MM.1S (cell line): ENCODE measurements at regions not wholly inside any gene's neighbourhood (a gene's known extent, or its start where the extent isn't known, plus 50 kb on each side); places are given as distances from the start of the nearest gene placed in this dataset.
A peak's percentile ranks its signal among the peaks of the same experiment; 100 is the strongest.

Experiments
- DNase-seq: peaks from one replicate; pipeline ENCODE4 v3.0.0-alpha.2; 2015
- H2AFZ ChIP-seq: fragments of 300-600 bp; sonication (generic); 2 replicates; pipeline ENCODE4 v1.6.0; 2016; ENCODE audit warnings: antibody characterized with exemption, low read length
- H3F3A ChIP-seq: fragments of 300-600 bp; sonication (generic); 2 replicates; pipeline ENCODE4 v1.6.1; 2016; ENCODE audit warnings: mild to moderate bottlenecking, antibody characterized with exemption, low read length, moderate library complexity, mixed read lengths; ENCODE audit not compliant: insufficient read depth
- H3K27ac ChIP-seq: fragments of 300-600 bp; sonication (generic); 2 replicates; pipeline ENCODE4 v1.5.1; 2016; ENCODE audit warnings: mild to moderate bottlenecking, low read length
- H3K27me3 ChIP-seq: fragments of 300-600 bp; sonication (generic); replicated peaks from 2 replicates; pipeline ENCODE4 v1.6.0; 2016; ENCODE audit warnings: low read length; ENCODE audit not compliant: insufficient read depth
- H3K36me3 ChIP-seq: fragments of 300-600 bp; sonication (generic); replicated peaks from 2 replicates; pipeline ENCODE4 v1.6.1; 2016; ENCODE audit warnings: mild to moderate bottlenecking, low read length, mixed read lengths; ENCODE audit not compliant: insufficient read depth
- H3K4me1 ChIP-seq: fragments of 300-600 bp; sonication (generic); 2 replicates; pipeline ENCODE4 v1.6.1; 2016; ENCODE audit warnings: low read length, mixed read lengths
- H3K4me2 ChIP-seq: fragments of 300-600 bp; sonication (generic); 2 replicates; pipeline ENCODE4 v1.6.0; 2016; ENCODE audit warnings: low read depth, low read length
- H3K4me3 ChIP-seq: fragments of 300-600 bp; sonication (generic); 2 replicates; pipeline ENCODE4 v1.5.1; 2016; ENCODE audit warnings: low read length, mixed read lengths
- H3K79me2 ChIP-seq: fragments of 300-600 bp; sonication (generic); 2 replicates; pipeline ENCODE4 v1.6.1; 2016; ENCODE audit warnings: mixed run types, low read length, mixed read lengths
- H3K9ac ChIP-seq: fragments of 300-600 bp; sonication (generic); 2 replicates; pipeline ENCODE4 v1.6.1; 2016; ENCODE audit warnings: low read length, mixed read lengths
- H3K9me2 ChIP-seq: fragments of 300-600 bp; sonication (generic); replicated peaks from 2 replicates; pipeline ENCODE4 v1.6.1; 2016; ENCODE audit warnings: mild to moderate bottlenecking, low read length, mixed read lengths; ENCODE audit not compliant: insufficient read depth
- H3K9me3 ChIP-seq: fragments of 300-600 bp; sonication (generic); replicated peaks from 2 replicates; pipeline ENCODE4 v1.6.1; 2016; ENCODE audit warnings: mild to moderate bottlenecking, low read length, mixed read lengths; ENCODE audit not compliant: insufficient read depth
- H4K20me1 ChIP-seq: fragments of 300-600 bp; sonication (generic); 2 replicates; pipeline ENCODE4 v1.6.1; 2016; ENCODE audit warnings: mild to moderate bottlenecking, low read length, moderate library complexity, mixed read lengths; ENCODE audit not compliant: insufficient read depth
- EZH2 ChIP-seq: fragments of 300-600 bp; sonication (generic); optimal IDR thresholded peaks from 2 replicates; pipeline ENCODE3; 2017; ENCODE audit warnings: low read depth, mild to moderate bottlenecking, antibody characterized with exemption, low read length, mixed read lengths
- EZH2phosphoT487 ChIP-seq: fragments of 300-600 bp; sonication (generic); IDR thresholded peaks from 2 replicates; pipeline ENCODE4 v1.6.1; 2018; ENCODE audit warnings: antibody characterized with exemption, low read length
- TF ChIP-seq, protein P1 (sequence below): fragments of 300-600 bp; sonication (generic); IDR thresholded peaks from 2 replicates; pipeline ENCODE4 v1.5.1; 2016; ENCODE audit warnings: antibody characterized with exemption, low read length, mixed read lengths

DNA sequence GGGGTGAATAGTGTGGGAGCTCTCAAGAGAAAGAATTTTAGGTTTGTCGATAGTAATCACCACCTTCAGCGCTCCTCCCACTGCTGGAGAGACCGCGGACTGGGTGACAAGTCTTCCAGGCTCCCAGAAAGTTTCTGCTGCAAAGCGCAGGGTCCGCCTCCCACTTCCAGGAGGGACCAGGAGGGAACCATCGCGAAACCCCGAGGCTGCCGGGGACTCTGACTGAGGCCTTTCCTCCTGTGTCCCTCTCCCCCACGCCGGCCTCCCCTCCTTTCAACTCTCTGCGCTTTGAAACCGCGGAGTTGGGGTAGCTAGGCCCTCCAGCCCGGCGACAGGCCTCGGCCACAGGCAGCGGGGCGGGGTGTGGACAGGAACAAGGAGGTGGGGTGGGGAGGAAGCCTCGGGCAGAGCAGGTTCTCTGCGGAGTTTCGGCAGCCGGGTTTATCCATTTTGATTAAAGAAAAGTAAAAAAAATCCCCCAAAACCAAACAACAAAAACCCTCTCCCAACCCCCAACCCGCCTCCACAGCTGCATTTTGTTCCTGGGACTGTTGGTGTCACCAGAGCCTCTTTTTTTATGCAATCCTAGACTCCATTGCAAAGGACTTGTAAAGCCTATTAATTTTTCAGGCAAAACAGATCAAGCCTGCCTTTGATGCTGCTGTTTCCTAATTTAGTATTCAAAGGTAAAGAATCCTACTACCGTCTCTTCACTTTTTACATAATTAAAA is 157.2 kb downstream of the TM9SF2 start:
- H4K20me1 ChIP-seq, result no peaks in the 10 kb centered on the region
- no peak overlapping the region for H3K4me3 ChIP-seq
- H3K9me3 ChIP-seq, result no peaks in the 10 kb centered on the region
- no peaks in the 10 kb centered on the region; the same call in 1 of the 2 replicates for H3F3A ChIP-seq
- no peaks in the 10 kb centered on the region for H3K4me1 ChIP-seq
- DNase-seq, result peak; percentile 45
- no peak for TF ChIP-seq EZH2
- TF ChIP-seq, protein P1, sequence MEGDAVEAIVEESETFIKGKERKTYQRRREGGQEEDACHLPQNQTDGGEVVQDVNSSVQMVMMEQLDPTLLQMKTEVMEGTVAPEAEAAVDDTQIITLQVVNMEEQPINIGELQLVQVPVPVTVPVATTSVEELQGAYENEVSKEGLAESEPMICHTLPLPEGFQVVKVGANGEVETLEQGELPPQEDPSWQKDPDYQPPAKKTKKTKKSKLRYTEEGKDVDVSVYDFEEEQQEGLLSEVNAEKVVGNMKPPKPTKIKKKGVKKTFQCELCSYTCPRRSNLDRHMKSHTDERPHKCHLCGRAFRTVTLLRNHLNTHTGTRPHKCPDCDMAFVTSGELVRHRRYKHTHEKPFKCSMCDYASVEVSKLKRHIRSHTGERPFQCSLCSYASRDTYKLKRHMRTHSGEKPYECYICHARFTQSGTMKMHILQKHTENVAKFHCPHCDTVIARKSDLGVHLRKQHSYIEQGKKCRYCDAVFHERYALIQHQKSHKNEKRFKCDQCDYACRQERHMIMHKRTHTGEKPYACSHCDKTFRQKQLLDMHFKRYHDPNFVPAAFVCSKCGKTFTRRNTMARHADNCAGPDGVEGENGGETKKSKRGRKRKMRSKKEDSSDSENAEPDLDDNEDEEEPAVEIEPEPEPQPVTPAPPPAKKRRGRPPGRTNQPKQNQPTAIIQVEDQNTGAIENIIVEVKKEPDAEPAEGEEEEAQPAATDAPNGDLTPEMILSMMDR, result peak; percentile 31
- no peak overlapping the region for H3K9ac ChIP-seq
- peak overlapping the region; percentile 17; the same call in 1 of the 2 replicates for H3K4me2 ChIP-seq
- H3K27me3 ChIP-seq, result no peaks in the 10 kb centered on the region
- H3K27ac ChIP-seq, result no peak overlapping the region
- H2AFZ ChIP-seq, result no peak overlapping the region
- no peaks in the 10 kb centered on the region for H3K36me3 ChIP-seq
- H3K9me2 ChIP-seq, result no peaks in the 10 kb centered on the region
- no peaks in the 10 kb centered on the region for H3K79me2 ChIP-seq

DNA sequence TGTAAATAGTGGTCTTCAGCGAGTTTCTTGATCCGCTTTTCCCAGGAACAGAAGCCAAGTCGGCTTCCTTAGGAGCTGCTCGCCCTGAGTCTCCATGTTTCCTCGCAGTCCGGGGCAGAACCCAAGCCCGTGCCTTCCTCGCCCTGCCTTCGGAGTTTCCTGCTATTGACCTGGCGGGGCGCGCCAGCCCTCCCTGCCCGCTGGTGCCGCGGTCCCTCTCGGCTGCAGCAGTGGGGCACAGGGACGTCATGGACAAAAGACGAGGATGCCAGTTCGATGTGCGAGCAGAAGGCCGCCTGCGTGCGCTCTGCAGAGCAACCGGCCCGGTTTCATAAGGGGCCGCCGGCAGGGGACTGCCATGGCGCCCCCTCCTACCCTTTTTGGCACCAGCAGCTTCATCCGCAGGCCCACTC is 156.6 kb downstream of the TM9SF2 start:
- H3K9me2 ChIP-seq, result no peaks in the 10 kb centered on the region
- no peaks in the 10 kb centered on the region for H4K20me1 ChIP-seq
- H3K9ac ChIP-seq, result no peak overlapping the region
- DNase-seq, result no peak
- H3K4me3 ChIP-seq, result no peak overlapping the region
- H3K4me2 ChIP-seq, result no peak overlapping the region
- no peaks in the 10 kb centered on the region for H3K27me3 ChIP-seq
- H2AFZ ChIP-seq, result no peak overlapping the region
- TF ChIP-seq EZH2 (no peak), EZH2phosphoT487 (no peak)
- TF ChIP-seq, protein P1, result no peak
- no peak overlapping the region for H3K27ac ChIP-seq
- no peaks in the 10 kb centered on the region for H3K9me3 ChIP-seq
- no peaks in the 10 kb centered on the region for H3K36me3 ChIP-seq
- no peaks in the 10 kb centered on the region; the same call in 1 of the 2 replicates for H3F3A ChIP-seq
- H3K4me1 ChIP-seq, result no peaks in the 10 kb centered on the region
- no peaks in the 10 kb centered on the region for H3K79me2 ChIP-seq

DNA sequence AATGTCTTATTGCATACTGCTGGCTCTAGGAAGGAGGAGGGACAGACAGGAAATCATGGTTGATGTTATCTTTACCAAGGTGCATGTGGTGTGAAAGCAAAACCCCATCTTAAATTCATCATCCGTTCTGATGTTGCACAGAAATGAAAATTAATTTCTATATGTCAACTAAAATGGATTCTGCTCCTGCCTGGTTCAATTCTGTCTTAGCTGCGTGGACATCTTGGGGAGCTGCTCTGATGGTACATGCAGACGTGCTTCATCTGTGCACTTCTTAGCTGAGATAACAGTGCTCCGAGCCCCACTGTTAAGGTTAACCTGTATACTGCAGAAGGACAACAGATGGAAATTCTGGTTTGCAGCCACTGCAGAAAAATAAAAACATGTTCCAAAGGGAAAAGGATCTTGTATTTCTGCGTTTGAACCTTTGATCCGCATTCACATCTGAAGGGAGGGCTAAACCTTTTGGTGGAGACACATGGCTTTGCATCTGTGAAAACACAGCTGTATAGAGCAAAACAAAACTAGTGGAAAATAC is 155.6 kb downstream of the TM9SF2 start:
- H3K4me3 ChIP-seq, result no peak overlapping the region

More for the DNA sequence above, 155.6 kb downstream of the TM9SF2 start:
- no peaks in the 10 kb centered on the region for H4K20me1 ChIP-seq
- H3K4me2 ChIP-seq, result no peak overlapping the region
- TF ChIP-seq, protein P1, result no peak
- no peak for TF ChIP-seq EZH2
- TF ChIP-seq EZH2phosphoT487, result no peak
- H3K79me2 ChIP-seq, result no peaks in the 10 kb centered on the region
- H3K27me3 ChIP-seq, result no peaks in the 10 kb centered on the region
- DNase-seq, result peak; percentile 27
- H3K27ac ChIP-seq, result no peak overlapping the region
- no peaks in the 10 kb centered on the region for H3K4me1 ChIP-seq
- H2AFZ ChIP-seq, result no peak overlapping the region
- no peaks in the 10 kb centered on the region for H3K9me3 ChIP-seq
- H3F3A ChIP-seq, result no peaks in the 10 kb centered on the region; the same call in 1 of the 2 replicates
- H3K9ac ChIP-seq, result no peak overlapping the region
- H3K36me3 ChIP-seq, result no peaks in the 10 kb centered on the region
- H3K9me2 ChIP-seq, result no peaks in the 10 kb centered on the region
